Transverse colon (tissue), 4 donors: ENCODE measurements at regions not wholly inside any gene's neighbourhood (a gene's known extent, or its start where the extent isn't known, plus 50 kb on each side); places are given as distances from the start of the nearest gene placed in this dataset.

Experiments
- POLR2A ChIP-seq: fragments of 450-650 bp; IDR thresholded peaks from one replicate; pipeline ENCODE4 v1.6.1; 2016; ENCODE audit warnings: antibody characterized with exemption, mild to moderate bottlenecking, moderate library complexity
- POLR2AphosphoS5 ChIP-seq, 3 donors: sonication (generic); formaldehyde crosslinking; IDR thresholded peaks; one replicate each; pipeline ENCODE4 v1.6.1; 2016; ENCODE audit warnings: antibody characterized with exemption in 3 of 3
- TF ChIP-seq, protein P1 (sequence below), 5 experiments: fragments of 200-600 bp in 3 of 5; fragments of 450-650 bp in 2 of 5; sonication (generic) in 3 of 5; IDR thresholded peaks; 1 replicate in 2 of 5; 2 replicates in 3 of 5; pipeline ENCODE4 v1.5.1; 2016 to 2017; ENCODE audit warnings: antibody characterized with exemption in 5 of 5, inconsistent platforms in 3 of 5, mild to moderate bottlenecking in 2 of 5, moderate library complexity in 1 of 5

DNA sequence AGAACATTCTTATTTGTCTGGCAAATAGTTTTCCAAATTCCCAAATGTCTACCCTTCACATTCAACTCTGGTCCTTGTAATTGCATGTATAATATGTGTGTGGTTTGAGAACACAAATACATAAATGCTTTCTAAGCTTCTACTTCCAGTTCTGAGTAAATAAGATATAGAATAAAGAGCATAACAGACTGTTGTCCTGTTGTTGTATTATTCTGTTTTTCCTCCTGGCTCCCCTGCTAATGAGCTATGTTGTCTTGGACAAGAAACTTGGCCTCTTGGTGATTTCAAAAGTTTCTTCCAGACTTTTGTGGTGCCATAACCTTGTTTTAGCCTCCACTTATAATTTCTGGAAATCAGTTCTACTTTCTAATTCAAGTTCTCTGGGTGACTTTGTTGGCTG is 75.3 kb upstream of the USP38 start:
- TF ChIP-seq, protein P1, sequence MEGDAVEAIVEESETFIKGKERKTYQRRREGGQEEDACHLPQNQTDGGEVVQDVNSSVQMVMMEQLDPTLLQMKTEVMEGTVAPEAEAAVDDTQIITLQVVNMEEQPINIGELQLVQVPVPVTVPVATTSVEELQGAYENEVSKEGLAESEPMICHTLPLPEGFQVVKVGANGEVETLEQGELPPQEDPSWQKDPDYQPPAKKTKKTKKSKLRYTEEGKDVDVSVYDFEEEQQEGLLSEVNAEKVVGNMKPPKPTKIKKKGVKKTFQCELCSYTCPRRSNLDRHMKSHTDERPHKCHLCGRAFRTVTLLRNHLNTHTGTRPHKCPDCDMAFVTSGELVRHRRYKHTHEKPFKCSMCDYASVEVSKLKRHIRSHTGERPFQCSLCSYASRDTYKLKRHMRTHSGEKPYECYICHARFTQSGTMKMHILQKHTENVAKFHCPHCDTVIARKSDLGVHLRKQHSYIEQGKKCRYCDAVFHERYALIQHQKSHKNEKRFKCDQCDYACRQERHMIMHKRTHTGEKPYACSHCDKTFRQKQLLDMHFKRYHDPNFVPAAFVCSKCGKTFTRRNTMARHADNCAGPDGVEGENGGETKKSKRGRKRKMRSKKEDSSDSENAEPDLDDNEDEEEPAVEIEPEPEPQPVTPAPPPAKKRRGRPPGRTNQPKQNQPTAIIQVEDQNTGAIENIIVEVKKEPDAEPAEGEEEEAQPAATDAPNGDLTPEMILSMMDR (IDR thresholded peaks at IDR 0.05): no peak
- TF ChIP-seq POLR2AphosphoS5 (IDR thresholded peaks at IDR 0.05) (no peak), POLR2A (no peak)
